Activated CD8-positive, alpha-beta T cell treated with anti-CD3 and anti-CD28 coated beads for 36 hours (primary cell): ENCODE measurements at regions not wholly inside any gene's neighbourhood (a gene's known extent, or its start where the extent isn't known, plus 50 kb on each side); places are given as distances from the start of the nearest gene placed in this dataset.

Experiments
- ATAC-seq: fragments of 200-7000 bp; cut with Tn5 transposase; one replicate; pipeline ENCODE4 v1.10.0; 2021; ENCODE audit warnings: mild to moderate bottlenecking, moderate library complexity
- CTCF ChIA-PET: fragments of 350-600 bp; sonication (Branson Sonifier 250); formaldehyde crosslinking; loops from one replicate; lab custom pipeline; 2021; ENCODE audit warnings: antibody characterized with exemption; lab: Charles Lee
- POLR2A ChIA-PET: fragments of 350-600 bp; sonication (Branson Sonifier 250); formaldehyde crosslinking; loops from one replicate; lab custom pipeline; 2021; ENCODE audit warnings: antibody characterized with exemption; lab: Charles Lee
- DNase-seq: peaks from one replicate; pipeline ENCODE4 v3.0.0-alpha.2; 2020
- H3K27ac Mint-ChIP-seq: one replicate; pipeline ENCODE4 v1.8.0; 2021; ENCODE audit warnings: mild to moderate bottlenecking, mixed read lengths
- H3K27me3 Mint-ChIP-seq: one replicate; pipeline ENCODE4 v1.8.0; 2021; ENCODE audit warnings: mixed read lengths
- H3K36me3 Mint-ChIP-seq: one replicate; pipeline ENCODE4 v1.8.0; 2021; ENCODE audit warnings: low read depth, mixed read lengths
- H3K4me1 Mint-ChIP-seq: one replicate; pipeline ENCODE4 v1.8.0; 2021; ENCODE audit warnings: low read depth, mixed read lengths
- H3K4me3 Mint-ChIP-seq: one replicate; pipeline ENCODE4 v1.8.0; 2021; ENCODE audit warnings: mild to moderate bottlenecking, moderate library complexity, mixed read lengths
- H3K9me3 Mint-ChIP-seq: one replicate; pipeline ENCODE4 v1.8.0; 2021; ENCODE audit warnings: mixed read lengths
- intact Hi-C: fragments of 100-400 bp; cut with micrococcal nuclease; formaldehyde crosslinking; loops from one replicate; pipeline ENCODE4 v1.10.0; 2022
- TF ChIP-seq, protein P1 (sequence below): fragments of 200-600 bp; IDR thresholded peaks from one replicate; pipeline ENCODE4 v1.8.0; 2022; ENCODE audit warnings: antibody characterized with exemption, mild to moderate bottlenecking

DNA sequence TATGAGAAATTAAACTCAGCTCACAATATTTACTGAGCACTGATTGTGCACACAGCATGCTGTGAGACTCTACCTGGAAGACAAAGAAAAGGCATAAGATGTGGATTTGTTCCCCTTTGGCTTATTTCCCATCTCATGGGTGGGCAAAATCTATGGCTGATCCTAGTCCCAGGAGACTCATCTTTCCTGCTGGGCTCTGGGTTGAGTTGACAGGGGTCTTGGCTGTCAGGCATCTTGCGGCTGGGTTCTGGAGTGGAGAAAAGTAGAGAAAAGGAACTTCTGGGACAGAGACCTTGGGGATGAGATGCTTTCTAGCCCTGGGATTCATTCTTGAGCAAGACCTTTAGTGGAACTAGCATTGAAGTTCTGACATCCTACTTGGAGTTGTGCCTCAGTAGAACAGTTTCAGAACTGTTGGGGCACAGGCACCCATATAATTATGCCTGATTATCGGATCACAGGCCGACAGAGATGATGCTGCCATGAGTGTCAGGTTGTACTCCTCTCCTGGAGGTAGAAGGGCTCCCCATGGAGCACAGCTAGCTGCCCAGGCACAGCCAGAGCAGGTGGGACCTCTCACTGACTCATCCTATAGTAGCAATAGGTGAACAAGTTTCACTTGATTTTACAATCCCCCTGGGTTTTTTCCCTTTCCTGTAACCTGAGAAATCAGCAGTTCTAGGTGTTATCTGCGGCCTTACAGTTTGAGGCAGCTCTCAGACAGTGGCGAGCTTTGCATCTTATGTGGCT, 260.9 kb downstream of the CYRIA start:
- CTCF ChIA-PET: no interaction called here
- no peak for ATAC-seq
- POLR2A ChIA-PET: no interaction called here
- intact Hi-C loops: no loop called here
- Mint-ChIP-seq H3K9me3 (no peaks in the 10 kb centered on the region), H3K27ac (no peak overlapping the region), H3K4me1 (no peaks in the 10 kb centered on the region), H3K36me3 (no peaks in the 10 kb centered on the region), H3K4me3 (no peak overlapping the region), H3K27me3 (no peaks in the 10 kb centered on the region)
- no peak for DNase-seq
- TF ChIP-seq, protein P1, sequence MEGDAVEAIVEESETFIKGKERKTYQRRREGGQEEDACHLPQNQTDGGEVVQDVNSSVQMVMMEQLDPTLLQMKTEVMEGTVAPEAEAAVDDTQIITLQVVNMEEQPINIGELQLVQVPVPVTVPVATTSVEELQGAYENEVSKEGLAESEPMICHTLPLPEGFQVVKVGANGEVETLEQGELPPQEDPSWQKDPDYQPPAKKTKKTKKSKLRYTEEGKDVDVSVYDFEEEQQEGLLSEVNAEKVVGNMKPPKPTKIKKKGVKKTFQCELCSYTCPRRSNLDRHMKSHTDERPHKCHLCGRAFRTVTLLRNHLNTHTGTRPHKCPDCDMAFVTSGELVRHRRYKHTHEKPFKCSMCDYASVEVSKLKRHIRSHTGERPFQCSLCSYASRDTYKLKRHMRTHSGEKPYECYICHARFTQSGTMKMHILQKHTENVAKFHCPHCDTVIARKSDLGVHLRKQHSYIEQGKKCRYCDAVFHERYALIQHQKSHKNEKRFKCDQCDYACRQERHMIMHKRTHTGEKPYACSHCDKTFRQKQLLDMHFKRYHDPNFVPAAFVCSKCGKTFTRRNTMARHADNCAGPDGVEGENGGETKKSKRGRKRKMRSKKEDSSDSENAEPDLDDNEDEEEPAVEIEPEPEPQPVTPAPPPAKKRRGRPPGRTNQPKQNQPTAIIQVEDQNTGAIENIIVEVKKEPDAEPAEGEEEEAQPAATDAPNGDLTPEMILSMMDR: no peak

DNA sequence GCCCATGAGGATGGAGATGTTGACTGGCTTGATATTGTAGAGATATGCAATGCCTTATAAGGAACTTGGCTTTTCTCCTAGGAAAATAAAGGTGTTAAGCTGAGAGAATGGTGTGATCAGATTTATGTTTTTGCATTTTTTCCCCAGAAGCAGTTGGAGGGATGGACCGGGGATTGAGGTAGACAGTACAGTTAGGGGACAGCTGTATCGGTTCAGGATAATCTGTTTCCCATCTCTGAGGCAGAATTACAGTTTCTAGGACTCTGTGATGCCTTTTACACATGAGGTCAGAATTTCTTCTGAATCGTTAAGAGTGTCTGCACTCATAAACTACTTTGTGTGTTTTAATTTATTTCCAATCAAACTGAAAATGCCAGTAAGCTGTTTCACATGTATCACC, 261.5 kb downstream of the CYRIA start:
- ChIA-PET CTCF (no interaction called here), POLR2A (no interaction called here)
- DNase-seq: no peak
- H3K27me3 Mint-ChIP-seq: no peaks in the 10 kb centered on the region
- H3K27ac Mint-ChIP-seq: no peak overlapping the region
- ATAC-seq: no peak
- intact Hi-C loops: no loop called here
- no peaks in the 10 kb centered on the region for H3K4me1 Mint-ChIP-seq
- TF ChIP-seq, protein P1: no peak
- H3K9me3 Mint-ChIP-seq: no peaks in the 10 kb centered on the region
- H3K4me3 Mint-ChIP-seq: no peak overlapping the region
- no peaks in the 10 kb centered on the region for H3K36me3 Mint-ChIP-seq

DNA sequence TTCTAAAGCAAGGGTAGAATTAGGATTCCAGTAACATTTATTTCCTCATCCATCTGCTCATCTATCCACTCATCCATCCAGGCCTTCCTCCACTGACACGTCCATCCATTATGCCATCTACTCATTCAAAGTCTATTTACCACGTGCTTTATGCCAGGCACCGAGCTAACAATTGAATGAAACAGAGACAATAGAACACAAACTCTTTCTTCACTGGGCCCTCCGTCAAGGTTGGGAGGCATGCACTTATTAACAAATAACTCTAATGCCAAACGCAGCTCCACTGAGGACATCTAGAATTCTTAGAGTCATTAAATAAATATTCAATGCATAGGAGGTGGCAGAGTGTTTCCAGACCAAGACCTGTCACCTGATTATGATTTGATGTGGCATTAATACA, 262.7 kb downstream of the CYRIA start:
- Mint-ChIP-seq H3K4me1 (no peaks in the 10 kb centered on the region), H3K27ac (no peak overlapping the region), H3K9me3 (no peaks in the 10 kb centered on the region), H3K4me3 (no peak overlapping the region), H3K27me3 (no peaks in the 10 kb centered on the region), H3K36me3 (no peaks in the 10 kb centered on the region)
- TF ChIP-seq, protein P1: no peak
- POLR2A ChIA-PET: no interaction called here
- intact Hi-C loops: no loop called here
- ATAC-seq (no peak), DNase-seq (no peak)
- CTCF ChIA-PET: no interaction called here

DNA sequence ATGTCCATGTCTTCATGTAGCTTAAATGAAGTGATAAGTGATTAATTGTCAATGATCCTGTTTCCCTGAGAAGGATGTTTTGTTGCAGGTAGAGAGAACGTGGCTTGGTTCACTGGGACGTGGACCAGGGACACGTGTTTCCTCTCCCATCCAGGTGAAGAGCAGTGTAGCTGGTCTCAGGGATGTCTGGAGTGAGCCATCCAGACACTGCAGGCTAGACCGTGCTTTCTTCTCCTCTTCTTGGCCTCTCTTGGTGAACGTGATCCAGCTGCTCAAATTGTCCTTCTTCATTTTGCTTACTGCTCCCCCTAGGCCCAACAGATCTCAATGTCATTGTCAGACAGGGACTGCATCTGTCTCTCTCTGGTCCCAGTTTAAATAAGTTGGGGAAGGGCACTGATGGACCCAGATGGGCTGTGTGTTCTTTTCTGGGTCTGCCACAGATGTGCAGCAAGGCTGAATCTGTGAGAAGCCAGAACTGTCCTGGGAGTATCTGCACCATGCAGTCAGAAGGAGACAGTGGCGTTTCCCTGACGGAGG, 263.8 kb downstream of the CYRIA start:
- TF ChIP-seq, protein P1: no peak
- no peaks in the 10 kb centered on the region for H3K4me1 Mint-ChIP-seq
- CTCF ChIA-PET: no interaction called here
- intact Hi-C loops: no loop called here
- ATAC-seq (no peak), DNase-seq (no peak)
- H3K36me3 Mint-ChIP-seq: no peaks in the 10 kb centered on the region
- H3K9me3 Mint-ChIP-seq: no peaks in the 10 kb centered on the region
- POLR2A ChIA-PET: interaction anchor here (0.7 kb wide), 1 partner anchor 1702 kb away, joined by 4 read pairs; no protein-coding TSS in a partner anchor
- H3K4me3 Mint-ChIP-seq: no peak overlapping the region
- no peak overlapping the region for H3K27ac Mint-ChIP-seq
- H3K27me3 Mint-ChIP-seq: no peaks in the 10 kb centered on the region

DNA sequence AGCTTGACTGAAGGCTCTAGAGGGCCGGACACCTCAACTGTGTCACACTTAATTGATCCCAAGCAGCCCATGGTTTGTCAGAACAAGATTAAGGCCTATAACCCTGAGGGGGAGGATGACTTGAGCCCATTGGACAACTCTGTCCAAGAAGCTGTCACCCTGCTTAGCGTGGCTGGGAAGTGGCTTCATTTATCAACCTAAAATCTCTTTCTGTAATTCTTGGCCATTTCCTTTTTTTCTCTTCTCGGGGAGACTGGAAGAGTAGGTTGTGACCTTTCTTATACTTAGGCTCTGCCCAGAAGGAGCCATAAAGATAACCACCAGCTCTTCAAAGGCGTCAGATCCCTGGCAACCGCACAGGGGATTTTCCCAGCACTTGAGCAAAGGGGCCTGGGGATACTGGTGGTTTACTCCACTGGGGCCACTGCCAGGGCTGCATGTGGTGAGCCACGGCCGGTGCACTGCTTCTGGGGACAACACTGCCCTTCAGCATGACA, 265.5 kb downstream of the CYRIA start:
- TF ChIP-seq, protein P1: no peak
- no peaks in the 10 kb centered on the region for H3K4me1 Mint-ChIP-seq
- no peaks in the 10 kb centered on the region for H3K9me3 Mint-ChIP-seq
- H3K4me3 Mint-ChIP-seq: no peak overlapping the region
- H3K27ac Mint-ChIP-seq: no peak overlapping the region
- POLR2A ChIA-PET: no interaction called here
- CTCF ChIA-PET: interaction anchor here (1.5 kb wide), 1 partner anchor 21 kb away, joined by 3 read pairs; no protein-coding TSS in a partner anchor
- intact Hi-C loops: no loop called here
- ATAC-seq (no peak), DNase-seq (no peak)
- H3K36me3 Mint-ChIP-seq: no peaks in the 10 kb centered on the region
- H3K27me3 Mint-ChIP-seq: no peaks in the 10 kb centered on the region
